GM18520 (cell line): ENCODE measurements at regions not wholly inside any gene's neighbourhood (a gene's known extent, or its start where the extent isn't known, plus 50 kb on each side); places are given as distances from the start of the nearest gene placed in this dataset.
"Not testable (repeated sequence)": the region's sequence is repeated elsewhere in the genome, so short reads cannot be mapped to it uniquely, and the experiment has no call there.

Experiments used
- ATAC-seq: cut with Tn5 transposase; IDR thresholded peaks from one replicate; pipeline ENCODE4 v1.9.1; 2021; ENCODE audit not compliant: unreplicated experiment

DNA sequence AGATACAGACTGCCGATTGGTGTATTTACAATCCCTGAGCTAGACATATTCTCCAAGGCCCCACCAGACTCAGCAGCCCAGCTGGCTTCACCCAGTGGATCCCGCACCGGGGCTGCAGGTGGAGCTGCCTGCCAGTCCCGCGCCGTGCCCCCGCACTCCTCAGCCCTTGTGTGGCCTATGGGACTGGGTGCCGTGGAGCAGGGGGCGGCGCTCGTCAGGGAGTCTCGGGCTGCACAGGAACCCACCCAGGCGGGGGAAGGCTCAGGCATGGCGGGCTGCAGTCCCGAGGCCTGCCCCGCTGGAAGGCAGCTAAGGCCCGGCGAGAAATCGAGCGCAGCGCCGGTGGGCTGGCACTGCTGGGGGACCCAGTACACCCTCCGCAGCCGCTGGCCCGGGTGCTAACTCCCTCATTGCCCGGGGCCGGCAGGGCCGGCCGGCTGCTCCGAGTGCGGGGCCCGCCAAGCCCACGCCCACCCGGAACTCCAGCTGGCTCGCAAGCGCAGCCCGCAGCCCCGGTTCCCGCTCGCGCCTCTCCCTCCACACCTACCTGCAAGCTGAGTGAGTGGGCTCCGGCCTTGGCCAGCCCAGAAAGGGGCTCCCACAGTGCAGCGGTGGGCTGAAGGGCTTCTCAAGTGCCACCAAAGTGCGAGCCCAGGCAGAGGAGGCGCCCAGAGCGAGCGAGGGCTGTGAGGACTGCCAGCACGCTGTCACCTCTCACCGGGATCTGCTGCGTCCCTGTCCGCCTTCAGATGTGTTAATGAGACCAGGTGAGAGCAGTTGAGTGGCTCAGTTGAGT, 137.8 kb upstream of the LCORL start:
- ATAC-seq = not testable (repeated sequence)

DNA sequence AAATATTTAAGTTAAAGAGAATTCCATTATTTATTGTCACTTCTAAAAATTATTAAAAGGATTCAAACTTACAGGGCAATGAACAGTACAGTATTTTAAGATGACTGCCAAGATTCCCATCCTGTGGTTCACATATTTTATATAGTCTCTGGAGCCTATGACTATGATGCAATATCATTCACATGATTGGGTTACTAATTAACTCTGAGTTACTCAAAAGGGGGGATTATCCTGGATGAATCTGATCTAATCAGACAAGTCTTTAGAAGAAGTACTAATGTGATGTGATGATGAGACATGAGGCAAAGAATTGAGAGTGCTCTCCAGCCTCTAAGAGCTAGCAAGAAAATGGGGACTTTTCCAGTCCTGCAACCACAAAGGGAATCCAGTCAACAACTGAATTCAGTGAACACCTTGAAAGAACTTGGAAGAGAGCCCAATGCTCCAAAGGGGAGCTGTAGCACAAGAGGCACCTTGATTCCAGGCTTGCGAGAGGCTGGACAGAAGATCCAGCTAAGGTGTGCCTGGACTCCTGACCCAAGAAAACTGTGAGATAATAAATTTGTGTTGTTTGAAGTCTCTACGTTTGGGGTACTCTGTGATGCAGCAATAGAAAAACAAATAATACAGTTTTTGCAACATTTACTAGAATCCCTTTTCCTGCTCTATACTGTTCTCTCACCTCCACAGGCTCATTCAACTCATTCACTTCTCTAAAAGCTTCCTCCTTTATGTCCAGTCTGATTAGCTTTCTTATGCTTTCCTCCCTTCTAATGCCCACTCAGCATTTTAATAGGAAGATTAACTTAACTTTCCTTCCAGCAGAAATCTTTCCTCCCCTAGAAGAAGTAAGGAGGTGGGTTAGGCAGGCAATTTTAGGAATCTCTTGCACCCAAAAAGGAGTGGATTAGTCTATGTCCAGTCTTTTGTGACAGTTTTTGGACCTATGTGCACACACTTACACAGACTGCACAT, 133.8 kb upstream of the LCORL start:
- no peak for ATAC-seq

DNA sequence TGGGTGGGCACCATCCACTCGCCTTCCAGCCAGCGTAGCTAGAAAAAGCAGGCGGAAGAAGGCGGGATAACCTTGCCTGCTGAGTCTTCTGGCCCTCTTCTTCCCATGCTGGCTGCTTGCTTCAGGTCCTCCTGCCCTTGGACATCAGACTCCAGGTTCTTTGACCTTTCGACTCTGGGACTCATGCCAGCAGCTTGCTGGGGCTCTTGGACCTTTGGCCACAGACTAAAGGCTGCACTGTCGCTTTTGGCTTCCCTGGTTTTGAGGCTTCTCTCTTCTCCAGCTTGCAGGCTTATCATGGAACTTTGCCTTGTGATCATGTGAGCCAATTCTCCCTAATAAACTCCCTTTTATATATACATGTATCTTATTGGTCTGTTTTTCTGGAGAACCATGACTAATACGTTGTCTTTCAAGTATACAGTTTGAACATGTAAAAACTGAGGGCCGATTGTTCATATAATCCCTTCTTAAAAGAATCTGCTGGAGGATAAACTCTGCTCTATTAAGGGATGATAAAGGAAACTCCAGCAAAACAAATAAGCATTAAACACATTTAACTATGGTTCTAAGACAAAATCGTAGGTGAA, 116.6 kb upstream of the LCORL start:
- no peak for ATAC-seq

DNA sequence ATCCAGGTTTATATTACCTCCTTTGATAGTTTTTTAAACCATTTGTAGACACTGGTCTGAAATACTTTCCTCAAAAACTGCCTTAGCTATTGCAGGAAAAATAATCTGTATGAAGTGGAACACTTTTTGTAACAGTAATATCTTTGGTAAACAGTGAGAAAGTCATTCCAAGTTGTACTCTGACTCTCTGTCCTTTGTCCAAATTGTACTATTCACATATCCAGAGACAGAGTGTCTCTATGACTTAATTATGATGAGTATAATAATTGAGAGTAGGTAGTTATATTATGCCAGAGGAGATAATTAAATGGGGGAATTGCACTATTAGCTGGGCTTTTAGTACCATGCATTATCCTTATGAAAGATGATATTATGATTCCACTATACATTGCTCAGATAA, 112.6 kb upstream of the LCORL start:
- ATAC-seq = no peak

DNA sequence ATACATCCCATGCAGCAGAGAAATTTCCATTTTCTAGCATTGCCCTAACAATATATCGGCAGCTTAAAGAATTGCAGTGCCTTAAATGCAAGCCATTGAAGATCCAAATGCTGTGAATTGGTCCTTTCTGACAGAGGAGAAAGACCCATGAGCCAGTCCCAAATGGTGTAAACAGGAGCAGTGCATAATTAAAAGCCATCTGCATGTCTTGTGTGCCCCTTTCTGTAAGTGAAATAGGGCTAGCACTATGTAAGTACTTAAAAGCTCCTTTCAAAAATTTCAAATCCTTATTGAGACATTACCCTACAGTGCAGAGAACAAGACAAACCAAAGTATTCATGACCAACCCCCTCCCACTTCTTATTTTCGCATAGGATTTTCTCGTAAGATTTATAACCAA, 108.7 kb upstream of the LCORL start:
- no peak for ATAC-seq

DNA sequence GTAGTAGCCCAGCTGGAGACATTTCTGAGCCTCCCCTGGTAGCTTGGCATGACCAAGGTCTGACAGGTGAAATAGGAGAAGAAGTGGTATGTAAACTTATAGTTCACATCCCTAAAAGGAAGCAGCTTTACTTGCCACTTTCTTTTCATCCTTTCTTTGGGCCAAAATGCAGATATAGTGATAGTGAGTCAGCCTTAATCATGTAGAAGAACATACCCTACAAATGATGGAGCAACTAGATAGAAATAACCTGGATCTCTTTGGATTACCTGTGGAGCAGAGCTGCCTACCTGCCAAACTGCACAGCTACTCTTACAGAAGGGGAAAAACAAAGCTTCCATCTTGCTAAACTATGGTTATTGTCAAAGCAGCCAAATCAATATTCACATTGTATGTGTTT, 106.7 kb upstream of the LCORL start:
- no peak for ATAC-seq

DNA sequence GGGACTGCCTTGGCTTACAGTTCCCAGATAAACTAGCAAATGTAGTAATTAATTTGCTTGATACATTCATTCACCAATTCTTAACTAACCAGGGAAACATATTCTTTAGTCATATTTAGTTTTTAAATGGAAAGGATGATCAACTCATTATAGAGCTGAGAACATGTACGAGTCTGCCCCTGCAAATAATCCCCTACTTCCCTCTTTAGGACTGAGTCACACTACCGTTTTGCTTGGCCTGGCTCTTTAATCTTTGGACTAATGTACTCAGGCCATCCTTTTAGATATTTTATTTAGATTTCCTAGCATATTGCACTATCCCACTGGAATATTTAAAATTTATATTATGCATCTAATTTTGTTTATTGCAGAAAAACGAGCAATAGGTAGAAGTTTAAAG, 105.5 kb upstream of the LCORL start:
- ATAC-seq = no peak

DNA sequence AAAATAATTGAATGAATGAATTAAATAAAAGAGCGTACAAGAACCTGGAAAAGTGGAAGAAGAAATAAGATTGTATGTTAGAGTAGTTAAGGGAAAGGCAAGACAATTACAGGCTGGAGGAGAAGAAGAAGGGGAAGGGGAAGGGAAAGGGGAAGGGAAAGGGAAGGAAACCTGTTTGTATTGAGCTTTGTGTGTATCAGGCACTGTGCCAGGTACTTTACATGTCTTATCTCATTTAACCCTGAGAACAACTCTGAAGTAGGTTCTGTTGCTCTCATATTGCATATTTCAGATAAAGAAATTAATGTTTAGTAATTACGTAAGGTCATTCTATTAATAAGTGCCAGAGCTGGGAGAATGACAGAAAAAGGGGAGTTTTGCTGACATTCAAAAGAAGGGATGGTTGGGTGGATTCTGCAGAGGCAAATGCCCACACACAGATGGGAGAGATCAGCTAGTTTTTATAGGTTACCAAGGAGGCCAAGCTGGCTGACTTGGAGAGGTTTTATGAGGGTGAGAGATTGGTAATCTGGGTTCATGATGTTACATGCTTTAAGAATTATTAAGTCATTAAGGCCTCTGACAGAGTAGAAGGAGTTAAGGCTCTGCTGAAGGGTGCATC, 92.3 kb upstream of the LCORL start:
- no peak for ATAC-seq

DNA sequence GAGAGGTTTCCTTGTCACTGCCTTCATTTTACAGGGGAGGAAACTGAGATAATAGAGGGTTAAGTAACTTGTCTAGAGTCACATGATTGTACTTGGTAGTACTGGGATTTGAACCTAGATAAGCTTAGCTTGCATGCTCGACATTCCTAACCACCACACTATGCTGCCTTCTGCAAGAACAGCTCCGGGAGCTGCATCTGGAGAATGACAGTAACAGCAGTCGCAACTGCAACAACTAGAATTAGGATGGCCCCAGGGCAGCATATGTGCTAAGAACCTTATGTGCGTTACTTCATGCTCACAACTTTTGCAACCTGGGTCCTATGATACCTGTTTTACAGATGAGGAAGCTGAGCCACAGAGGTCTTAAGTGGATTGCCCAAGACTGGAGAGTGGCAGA, 89.5 kb upstream of the LCORL start:
- ATAC-seq = no peak

DNA sequence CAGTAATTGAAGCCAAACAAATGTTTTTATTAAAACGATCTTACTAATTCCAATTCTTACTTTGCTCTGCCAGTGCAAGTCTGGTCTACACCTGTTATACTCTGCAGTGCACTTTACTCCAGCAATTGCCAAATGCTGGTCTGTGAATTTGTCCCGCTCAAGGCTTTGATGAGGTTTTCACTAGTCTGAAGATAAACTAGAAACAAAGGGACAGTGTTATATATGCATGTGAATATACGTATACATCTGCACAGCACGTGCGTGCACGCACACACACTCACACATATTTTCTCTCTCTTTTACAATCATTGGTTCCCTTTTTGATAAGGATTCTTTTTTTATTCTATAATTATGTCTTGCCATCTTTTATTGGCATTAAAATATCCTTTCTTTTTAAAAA, 88.5 kb upstream of the LCORL start:
- ATAC-seq = no peak

DNA sequence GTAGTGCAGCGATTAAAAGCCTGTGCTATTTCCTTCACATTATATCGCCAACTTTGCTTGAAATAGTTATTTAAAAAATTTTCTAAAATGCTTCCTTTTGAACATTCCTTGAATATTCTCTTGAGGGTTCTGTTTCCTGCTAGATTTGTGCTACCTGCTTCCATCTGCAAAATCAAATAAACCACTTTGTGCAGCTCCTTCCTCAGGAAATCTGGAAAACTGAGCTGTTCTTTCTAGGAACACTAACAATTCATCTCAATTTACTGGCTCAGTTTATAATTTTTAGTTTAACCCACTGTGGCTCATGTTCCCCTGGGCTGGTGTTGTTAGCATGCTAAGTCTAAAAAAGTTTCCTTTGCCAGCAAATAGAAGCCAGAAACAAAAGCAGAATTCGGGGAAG, 88.1 kb upstream of the LCORL start:
- ATAC-seq = no peak

DNA sequence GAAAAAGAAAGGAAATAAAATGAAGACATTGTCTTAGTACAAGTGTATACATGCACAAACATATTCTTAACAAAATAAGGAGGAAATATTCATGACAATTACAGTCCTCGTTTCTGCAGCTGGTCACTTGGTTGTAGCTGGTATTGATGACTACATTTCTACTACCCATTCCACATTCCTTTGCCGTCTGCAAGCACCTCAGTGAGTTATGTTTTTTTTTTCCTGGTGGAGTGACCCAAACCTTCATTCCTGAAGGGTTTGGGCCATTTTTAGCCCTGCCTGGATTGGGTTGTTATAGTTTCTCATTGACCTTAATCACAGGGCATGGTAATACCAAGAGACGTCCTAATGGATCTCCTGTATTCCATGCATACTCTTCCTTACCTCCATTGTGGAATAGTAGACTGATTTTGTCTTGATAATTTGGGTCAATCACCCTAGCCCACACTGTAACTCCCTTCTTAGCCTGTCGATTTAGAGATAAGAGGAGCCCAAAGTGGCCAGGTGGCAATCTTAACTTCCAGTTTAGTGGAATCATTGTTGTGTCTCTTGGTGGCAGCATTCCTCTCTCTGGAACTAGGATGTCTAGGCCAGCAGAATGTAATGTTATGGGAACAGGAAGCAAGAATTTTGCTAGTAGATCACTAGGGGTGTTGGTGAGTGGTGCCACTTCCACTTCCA, 86.4 kb upstream of the LCORL start:
- not testable (repeated sequence) for ATAC-seq

DNA sequence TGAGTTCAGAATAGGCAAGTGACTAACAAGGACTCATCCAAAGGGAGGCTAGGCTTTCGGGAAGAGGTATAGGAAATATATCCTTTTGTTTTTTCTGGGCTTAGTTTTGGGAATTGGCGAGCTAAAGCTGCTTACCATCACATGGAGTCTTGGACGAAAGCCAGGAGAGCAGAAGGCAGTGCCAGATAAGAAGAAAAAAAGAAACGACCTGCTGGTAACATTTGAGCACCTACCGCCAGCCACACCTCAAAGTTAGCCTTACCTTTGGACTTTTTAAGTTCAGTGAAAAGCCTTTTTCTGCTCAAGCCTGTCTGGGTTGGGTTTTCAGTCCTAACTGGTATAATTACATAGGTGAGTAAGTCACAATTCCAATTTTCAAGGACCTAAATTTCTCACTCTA, 85.1 kb upstream of the LCORL start:
- no peak for ATAC-seq

DNA sequence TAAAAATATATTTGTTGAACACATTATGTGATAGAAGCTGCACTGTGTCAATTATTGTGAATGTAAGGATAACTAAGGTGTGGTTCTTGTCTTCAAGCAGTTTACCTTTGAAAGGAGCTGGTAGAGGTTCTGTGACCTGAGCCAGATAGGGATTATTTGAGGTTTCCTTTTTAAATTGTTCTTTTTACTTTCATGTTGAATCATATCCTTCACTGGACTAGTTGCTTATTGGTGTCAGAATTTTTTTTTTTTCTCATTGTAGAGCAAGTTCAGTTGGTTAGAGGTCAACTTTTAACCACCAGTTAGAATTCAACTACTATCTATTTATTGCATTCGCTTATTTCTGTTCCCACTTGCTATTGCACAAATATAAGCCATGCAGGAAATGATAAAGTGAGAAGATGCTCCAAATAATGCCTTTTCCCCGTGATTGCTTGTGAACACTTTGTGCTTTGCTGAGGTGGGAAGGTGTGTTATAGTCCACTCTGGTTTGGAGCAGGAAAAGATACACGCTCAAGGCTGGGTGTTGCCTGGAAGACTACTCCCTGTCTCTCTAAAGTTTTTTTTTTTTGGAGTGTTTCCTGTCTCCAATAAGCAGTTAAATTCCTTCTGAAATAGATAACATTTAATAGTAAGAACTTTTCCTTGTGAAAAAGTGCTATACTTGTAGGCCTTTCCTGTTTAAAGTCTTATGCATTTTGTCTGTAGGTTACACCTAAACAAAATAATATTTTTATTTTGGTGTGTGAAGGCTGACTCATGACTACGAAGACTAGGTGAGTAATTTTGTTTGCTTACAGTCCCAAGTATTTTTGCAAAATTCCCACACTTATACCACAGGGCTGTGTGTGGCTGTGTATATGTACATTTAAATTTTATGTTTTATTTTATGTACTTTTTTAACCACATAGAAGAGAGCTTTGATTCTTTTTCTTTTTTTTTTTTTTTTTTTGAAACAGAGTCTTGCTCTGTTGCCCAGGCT, 83.8 kb upstream of the LCORL start:
- peak; percentile 72 for ATAC-seq

DNA sequence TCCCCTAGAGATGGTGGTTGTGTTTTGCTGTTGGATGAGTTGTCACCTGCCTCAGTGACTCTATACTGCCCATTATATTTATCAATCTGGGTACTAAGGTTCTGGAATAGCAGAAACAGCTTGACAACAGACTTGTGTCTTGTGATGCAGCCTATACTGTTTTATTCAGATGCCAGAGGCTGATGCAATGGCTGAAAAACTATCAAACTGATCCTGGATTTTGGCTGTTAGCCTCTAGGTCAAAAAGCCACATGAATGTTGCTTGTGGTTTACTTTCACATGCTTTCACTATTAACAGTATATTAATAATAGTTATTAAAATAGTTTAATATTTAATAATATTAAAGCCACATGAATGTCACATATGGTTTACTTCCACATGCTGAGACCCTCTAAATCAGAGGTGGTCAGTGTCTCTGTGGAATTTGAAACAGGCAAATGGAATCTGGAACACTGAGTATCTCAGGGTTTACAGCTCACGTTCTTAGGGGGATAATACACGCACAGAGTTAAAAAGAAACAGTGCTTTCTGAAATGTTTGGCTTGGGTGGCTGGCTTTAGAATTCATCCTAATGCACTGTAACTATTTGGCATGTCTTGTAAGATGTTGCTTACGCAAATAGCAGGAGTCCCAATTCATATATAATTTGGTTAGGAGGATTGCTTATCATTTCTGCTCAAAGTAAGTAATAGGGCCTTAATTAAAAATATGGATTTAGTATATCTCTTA, 82.5 kb upstream of the LCORL start:
- ATAC-seq = no peak

DNA sequence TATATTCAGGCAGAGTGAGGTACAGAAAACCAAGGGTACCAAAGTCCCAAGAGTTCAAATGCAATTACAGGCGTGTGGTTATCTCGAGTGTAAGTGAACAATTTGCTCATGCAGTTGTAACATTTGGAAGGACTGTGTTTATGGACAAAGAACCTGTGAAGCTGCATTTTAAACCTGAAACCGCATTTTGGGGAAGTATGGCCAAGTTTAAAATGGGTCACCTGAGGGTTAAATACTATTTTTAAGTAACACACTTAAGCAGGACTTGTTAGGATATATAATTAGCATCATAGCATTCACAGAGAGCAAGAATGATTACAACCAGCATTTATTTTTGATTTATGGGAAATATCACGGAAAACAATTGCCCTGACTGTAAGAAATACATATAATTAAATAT, 79.1 kb upstream of the LCORL start:
- no peak for ATAC-seq

DNA sequence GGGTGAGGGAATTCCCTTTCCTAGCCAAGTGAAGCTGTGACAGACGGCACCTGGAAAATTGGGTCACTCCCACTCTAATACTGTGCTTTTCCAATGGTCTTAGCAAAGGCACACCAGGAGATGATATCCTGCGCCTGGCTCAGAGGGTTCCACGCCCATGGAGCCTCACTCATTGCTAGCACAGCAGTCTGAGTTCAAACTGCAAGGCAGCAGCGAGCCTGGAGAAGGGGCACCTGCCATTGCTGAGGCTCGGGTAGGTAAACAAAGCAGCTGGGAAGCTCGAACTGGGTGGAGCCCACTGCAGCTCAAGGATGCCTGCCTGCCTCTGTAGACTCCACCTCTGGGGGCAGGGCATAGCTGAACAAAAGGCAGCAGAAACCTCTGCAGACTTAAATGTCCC, 68.9 kb upstream of the LCORL start:
- not testable (repeated sequence) for ATAC-seq

DNA sequence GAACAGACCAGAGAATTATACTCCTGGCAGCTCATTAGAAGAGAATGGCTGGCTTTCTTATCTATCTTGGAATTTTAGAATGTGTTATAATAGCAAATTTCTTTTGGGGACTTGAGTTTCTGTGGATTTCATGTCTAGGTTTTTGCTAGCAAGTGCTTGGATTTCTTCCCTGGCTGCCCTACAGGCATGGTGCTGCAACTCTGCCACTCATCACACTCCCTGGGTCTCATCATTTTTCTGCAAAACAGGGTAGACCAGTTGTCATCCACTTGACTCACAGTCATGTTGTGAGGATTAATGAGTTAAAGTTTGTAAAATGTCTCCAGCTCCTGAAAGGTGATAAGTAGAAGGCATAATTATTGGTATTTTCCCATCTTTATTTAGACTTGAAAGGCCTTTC, 60.7 kb upstream of the LCORL start:
- ATAC-seq = no peak

DNA sequence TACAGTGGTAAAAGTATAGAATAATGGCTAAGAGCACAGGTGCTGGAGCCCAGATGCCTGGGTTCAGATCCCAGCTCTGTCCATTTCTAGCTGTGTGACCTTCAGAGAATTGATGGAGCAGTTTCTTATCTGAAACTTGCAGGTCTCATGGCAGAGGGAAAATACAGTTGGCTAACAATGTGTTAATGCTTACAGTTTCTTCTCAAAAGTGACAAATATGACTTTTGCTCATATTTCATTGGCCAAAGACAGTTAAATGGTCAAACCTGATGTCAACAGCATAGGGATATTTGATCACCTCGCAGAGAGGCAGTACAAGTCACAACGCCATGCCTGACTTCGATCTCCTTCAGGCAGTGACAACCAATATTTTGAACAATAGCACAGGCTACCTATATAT, 60.2 kb upstream of the LCORL start:
- ATAC-seq = no peak
